ENCODE measurements at regions not wholly inside any gene's neighbourhood (a gene's known extent, or its start where the extent isn't known, plus 50 kb on each side); places are given as distances from the start of the nearest gene placed in this dataset.
"Not testable (repeated sequence)": the region's sequence is repeated elsewhere in the genome, so short reads cannot be mapped to it uniquely, and the experiment has no call there.

DNA sequence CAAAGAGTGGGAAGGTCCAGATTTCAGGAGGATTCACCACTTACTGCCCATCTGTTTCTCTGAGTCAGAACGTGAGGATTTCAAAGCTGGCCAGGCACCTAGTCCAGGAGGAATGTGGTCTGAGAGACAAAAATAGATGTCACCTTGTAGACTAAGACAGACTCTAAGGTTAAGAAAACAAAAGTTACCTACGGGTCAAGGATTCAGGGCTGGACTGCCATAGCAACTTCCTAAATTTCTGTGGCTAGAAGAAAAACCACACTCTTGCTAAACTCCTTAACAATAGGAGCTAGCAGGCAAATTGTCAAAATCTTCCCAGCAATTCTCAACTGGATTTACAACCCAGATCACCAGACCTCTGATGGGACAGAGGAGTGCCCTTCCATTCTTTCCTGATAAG, 250.4 kb upstream of the NOTCH2NLA start:
- POLR2A ChIA-PET; H3K4me3 Mint-ChIP-seq; H3K36me3 Mint-ChIP-seq; H3K9me3 Mint-ChIP-seq; DNase-seq; H3K27me3 Mint-ChIP-seq; ATAC-seq (ENCODE audit: low read depth); H3K4me1 Mint-ChIP-seq; H3K27ac Mint-ChIP-seq: not testable (repeated sequence)

DNA sequence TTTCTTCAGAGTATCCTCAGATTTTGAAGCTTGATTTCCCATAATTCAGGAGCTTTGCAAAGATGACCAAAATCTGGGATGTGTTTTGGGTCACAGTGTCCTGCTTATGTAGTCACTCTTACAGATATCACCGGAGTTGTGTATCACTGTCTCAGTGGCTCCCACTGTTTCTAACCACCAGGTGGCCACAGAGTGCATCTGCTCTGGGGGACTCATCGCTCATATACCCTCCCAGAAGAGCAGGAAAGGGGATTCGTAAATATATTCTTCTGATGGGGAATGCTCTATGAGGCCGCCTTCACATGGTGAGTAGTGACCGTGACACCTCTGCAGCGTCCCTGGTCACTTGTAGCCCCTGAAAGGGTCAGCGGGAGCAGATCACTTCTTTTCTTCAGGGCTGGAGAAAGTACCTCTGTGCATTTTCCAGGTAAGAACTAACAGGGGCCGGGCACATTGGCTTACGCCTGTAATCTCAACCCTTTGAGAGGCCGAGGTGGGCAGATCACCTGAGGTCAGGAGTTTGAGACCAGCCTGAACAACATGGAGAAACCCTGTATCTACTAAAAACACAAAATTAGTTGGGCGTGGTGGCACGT, 249.4 kb upstream of the NOTCH2NLA start:
- H3K27ac Mint-ChIP-seq; H3K27me3 Mint-ChIP-seq; DNase-seq; ATAC-seq (ENCODE audit: low read depth); H3K4me1 Mint-ChIP-seq; H3K9me3 Mint-ChIP-seq; H3K4me3 Mint-ChIP-seq; POLR2A ChIA-PET; H3K36me3 Mint-ChIP-seq: not testable (repeated sequence)

DNA sequence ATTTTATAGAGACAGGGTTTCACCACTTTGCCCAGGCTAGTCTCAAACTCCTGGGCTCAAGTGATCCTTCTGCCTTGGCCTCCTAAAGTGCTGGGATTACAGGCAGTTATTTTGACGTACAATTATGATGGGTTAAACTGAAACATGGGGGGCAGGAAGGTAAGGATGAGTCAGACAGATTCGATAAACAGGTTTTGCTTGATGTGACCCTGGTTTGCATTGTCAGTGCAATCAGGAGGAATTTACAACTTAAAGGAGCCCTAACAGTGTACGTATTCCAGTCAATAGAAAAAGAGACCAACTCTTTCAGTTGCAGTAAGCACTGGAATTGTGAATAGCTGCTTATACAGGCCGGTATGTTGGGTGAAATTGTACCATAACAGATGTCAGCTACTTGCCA, 246.3 kb upstream of the NOTCH2NLA start:
- H3K27ac Mint-ChIP-seq; DNase-seq; H3K4me1 Mint-ChIP-seq; H3K9me3 Mint-ChIP-seq; H3K36me3 Mint-ChIP-seq; H3K4me3 Mint-ChIP-seq; H3K27me3 Mint-ChIP-seq; ATAC-seq (ENCODE audit: low read depth); POLR2A ChIA-PET: not testable (repeated sequence)

DNA sequence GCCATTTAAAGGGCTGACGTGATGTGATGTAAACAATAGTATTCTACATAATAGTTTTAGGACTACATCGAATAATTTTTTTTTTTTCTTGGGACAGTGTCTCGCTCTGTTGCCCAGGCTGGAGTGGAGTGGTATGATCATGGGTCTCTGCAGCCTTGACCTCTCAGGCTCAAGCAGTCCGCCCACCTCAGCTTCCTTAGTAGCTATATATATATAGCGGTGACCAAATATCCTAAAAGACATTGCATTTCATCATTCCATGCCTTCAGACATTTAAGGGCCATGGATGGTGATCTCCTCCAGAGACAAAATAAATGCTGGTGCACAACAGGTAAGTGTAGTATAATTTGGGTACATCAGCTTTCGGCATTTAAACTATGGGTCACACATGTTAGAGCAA, 245.4 kb upstream of the NOTCH2NLA start:
- H3K4me3 Mint-ChIP-seq; H3K27me3 Mint-ChIP-seq; DNase-seq; H3K36me3 Mint-ChIP-seq; H3K27ac Mint-ChIP-seq; H3K9me3 Mint-ChIP-seq; POLR2A ChIA-PET; ATAC-seq (ENCODE audit: low read depth); H3K4me1 Mint-ChIP-seq: not testable (repeated sequence)

DNA sequence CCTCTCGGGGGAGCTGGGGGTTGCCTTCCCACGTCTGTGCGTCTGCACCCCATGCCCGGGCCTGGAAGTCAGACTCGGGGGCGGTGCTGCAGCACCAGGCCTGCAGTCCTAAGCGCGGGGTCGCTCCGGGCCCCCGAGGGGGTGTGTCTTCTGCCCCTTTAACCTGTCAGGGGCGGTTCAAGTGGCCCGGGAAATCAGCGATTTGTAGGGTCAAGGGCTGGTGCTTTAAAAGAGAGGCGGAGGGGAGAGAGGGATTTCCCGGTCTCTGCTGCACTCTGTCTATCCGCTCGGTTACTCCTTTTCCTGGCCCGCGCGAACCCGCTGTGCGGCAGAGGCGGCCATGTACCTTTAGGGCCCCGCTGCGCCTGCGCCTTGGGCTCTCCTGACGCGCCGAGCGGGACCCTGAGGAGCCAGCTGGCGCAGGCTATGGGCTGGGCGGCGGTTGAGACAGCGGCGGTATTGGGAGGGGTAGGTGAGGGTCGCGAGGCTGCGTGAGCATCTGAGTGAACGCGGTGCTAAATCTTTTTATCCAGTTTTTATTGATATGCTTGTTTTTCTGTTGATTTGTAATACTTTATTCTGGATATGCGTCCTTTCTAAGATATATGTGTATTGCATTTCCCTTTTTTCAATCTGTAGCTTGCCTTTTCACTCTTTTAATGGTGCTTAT, 243.5 kb upstream of the NOTCH2NLA start:
- H3K27me3 Mint-ChIP-seq, POLR2A ChIA-PET, H3K36me3 Mint-ChIP-seq, H3K4me1 Mint-ChIP-seq, H3K9me3 Mint-ChIP-seq: not testable (repeated sequence)
- ATAC-seq (ENCODE audit: low read depth) = peak; percentile 100
- Mint-ChIP-seq H3K27ac (peak overlapping the region; percentile 91), H3K4me3 (peak overlapping the region; percentile 95)
- DNase-seq = peak; percentile 83

DNA sequence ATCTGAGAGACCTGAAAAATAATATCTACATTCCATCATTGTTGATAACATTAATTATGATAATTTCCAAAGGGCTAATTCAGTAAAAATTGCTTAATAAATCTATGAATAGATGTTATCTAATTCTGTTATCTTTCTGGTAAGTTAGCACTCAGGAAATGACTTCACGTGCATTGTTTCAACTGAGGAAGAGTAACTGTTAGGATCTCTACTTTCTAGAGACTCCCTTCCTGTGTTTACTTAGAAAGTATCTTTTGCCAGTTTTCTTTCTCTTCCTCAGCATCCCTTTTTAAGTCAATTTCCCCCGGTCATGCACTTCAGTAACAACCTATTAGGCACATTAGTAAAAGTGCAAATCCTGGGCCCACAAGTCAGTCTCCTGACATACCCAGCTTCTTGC, 231.1 kb upstream of the NOTCH2NLA start:
- H3K36me3 Mint-ChIP-seq; POLR2A ChIA-PET; H3K27ac Mint-ChIP-seq; H3K4me1 Mint-ChIP-seq; H3K27me3 Mint-ChIP-seq; ATAC-seq (ENCODE audit: low read depth); H3K9me3 Mint-ChIP-seq; H3K4me3 Mint-ChIP-seq; DNase-seq: not testable (repeated sequence)

DNA sequence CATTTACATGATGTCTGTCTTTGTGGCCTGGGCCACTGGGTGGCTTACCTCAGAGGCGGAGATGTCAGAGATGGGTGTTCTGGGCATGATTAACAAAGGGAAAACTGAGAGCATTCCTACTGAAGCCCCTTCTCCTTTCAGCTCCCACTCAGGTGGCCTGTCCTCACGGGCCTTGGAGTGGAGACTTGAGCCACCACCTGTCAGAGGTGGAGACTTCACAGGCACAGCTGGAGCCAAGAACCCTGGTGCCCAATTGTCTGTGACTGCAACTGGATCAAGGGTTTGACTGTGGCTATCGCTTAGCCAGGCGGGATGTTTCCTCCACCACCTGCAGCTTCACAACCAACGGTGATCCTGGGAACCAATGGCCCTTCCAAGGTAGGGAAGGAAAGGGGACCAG, 230.5 kb upstream of the NOTCH2NLA start:
- H3K9me3 Mint-ChIP-seq; ATAC-seq (ENCODE audit: low read depth); H3K27me3 Mint-ChIP-seq; H3K36me3 Mint-ChIP-seq; POLR2A ChIA-PET; H3K27ac Mint-ChIP-seq; H3K4me1 Mint-ChIP-seq: not testable (repeated sequence)
- H3K4me3 Mint-ChIP-seq = peak overlapping the region; percentile 16
- DNase-seq = peak; percentile 42

DNA sequence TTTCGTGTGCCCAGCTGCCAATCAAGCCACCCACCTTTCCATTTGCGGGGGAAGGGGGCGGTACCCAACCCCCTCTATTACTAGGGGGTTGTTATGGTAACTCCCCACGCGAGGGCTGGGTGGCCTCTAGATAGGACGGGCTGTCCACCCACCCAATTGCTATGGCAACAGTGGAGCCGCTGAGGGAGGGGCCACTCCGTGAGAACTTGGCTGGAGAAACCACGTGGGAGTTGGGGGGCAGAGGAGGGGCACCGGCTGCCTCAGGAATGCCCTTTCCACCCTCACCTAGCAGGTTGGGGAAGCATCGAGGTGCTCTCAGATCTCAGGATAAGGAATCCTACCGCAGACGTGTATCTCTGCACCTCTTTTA, 220.0 kb upstream of the NOTCH2NLA start:
- POLR2A ChIA-PET; H3K4me1 Mint-ChIP-seq; H3K36me3 Mint-ChIP-seq; H3K27ac Mint-ChIP-seq; H3K4me3 Mint-ChIP-seq; H3K27me3 Mint-ChIP-seq; ATAC-seq (ENCODE audit: low read depth); H3K9me3 Mint-ChIP-seq; DNase-seq: not testable (repeated sequence)

DNA sequence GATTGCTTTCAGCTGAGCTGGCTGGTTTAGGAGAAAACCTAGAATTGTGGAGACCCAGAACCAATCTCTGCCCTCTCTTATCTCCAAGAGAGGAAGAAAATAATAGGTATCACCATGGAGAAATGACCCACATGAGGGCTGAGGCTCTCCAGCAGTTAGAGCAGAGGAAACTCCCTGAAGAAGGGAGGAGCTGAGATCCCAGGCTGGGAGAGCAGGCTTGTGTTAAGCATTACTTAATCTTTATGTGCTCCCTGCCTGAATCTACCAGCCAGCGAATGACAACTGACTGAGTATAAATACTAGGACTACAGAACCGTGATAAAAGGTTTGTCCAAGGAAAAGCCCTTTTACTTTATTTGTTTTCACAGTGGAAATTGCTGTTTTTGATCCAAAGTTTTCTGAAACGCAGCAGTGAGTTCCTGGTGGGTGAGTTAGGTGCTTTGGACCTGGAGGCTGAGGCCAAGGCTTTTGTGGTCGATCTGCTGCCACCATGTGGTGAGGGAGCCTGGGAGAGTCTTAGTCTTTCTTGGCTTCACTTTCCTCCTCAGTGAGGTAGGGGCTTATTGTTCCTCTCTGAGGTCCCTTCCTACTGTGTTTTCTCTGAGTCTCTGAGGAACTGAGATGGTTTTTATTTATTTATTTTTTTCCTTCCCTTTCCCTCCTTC, 219.5 kb upstream of the NOTCH2NLA start:
- H3K27me3 Mint-ChIP-seq; H3K4me1 Mint-ChIP-seq; POLR2A ChIA-PET; H3K27ac Mint-ChIP-seq; H3K36me3 Mint-ChIP-seq; H3K4me3 Mint-ChIP-seq; ATAC-seq (ENCODE audit: low read depth); H3K9me3 Mint-ChIP-seq: not testable (repeated sequence)
- peak; percentile 59 for DNase-seq

DNA sequence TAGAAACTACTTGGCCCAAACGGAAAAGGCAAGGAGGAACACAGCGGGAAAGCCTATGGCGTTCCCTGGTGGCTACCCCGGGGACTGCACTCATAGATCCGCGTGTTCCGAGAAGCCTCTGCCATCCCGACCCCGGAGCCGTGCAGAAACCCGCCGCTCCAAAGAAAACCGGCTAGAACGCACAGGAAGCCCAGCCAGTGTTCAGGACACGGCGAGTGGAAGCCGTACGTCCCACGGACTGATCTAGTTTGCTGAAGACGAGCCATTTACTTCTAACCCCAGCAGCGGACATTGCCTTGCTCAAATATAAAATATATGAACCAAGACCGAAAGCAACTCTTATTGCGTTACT, 215.0 kb upstream of the NOTCH2NLA start:
- ATAC-seq (ENCODE audit: low read depth); H3K36me3 Mint-ChIP-seq; POLR2A ChIA-PET; H3K9me3 Mint-ChIP-seq; H3K27me3 Mint-ChIP-seq; H3K4me1 Mint-ChIP-seq; H3K27ac Mint-ChIP-seq: not testable (repeated sequence)
- peak; percentile 68 for DNase-seq
- H3K4me3 Mint-ChIP-seq = peak overlapping the region; percentile 84

DNA sequence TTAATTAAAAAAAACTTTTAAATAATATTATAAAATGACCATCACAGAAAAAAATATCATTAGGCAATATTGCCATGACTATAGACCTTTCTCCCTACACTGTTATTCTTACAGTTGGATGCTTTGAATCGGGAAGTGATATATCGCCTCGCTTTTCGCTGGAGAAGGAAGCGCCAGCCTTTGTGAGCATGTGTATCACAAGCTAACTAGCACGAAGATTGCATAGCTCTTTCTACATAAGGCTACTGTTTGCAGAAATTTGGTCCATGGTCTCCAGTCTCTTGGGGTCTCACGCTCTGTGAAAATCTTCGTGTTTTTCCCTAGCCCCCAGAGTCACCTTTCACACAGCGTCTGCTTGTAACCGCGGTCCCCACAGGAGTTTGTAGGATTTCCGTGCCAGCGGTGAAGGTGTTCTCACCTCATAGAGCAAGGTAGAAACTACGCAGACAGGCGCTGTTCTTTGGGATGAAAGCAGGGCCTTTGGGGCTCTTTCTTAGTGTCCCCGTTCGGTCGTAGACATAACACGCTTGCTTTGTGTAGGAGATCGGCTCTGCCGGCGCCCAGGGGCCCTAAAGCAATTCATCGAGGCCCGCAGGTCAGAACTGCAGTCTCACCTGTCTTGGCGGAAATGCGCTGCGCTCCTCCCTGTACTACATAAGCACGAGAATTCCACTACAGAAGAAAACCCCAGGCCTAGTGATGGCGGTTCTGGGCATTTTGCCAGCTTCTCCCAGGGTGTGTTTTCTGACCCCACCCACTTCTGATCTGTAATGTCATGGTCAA, 214.5 kb upstream of the NOTCH2NLA start:
- ATAC-seq (ENCODE audit: low read depth) (peak; percentile 42), DNase-seq (peak; percentile 38)
- POLR2A ChIA-PET, H3K27ac Mint-ChIP-seq, H3K4me1 Mint-ChIP-seq, H3K9me3 Mint-ChIP-seq, H3K4me3 Mint-ChIP-seq, H3K27me3 Mint-ChIP-seq, H3K36me3 Mint-ChIP-seq: not testable (repeated sequence)

DNA sequence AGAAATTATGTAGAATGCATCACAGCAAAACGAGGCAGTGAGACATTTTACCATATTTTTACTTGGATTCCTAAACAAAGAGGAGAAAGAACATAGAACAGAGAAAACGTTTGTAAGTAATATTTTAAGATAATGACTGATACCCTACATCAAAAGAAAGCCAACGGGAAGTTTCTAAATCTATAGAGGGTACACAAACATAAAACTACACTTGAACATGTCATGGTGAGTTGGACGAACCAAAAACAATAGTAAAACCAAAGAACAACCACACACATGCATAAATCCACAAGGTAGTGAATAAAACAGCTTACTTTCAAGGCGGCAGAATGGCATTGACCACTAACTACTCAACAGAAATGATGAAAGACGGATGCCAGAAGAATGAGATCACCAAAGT, 209.7 kb upstream of the NOTCH2NLA start:
- H3K4me1 Mint-ChIP-seq; H3K36me3 Mint-ChIP-seq; POLR2A ChIA-PET; H3K27ac Mint-ChIP-seq; H3K9me3 Mint-ChIP-seq; H3K27me3 Mint-ChIP-seq; H3K4me3 Mint-ChIP-seq; ATAC-seq (ENCODE audit: low read depth); DNase-seq: not testable (repeated sequence)

DNA sequence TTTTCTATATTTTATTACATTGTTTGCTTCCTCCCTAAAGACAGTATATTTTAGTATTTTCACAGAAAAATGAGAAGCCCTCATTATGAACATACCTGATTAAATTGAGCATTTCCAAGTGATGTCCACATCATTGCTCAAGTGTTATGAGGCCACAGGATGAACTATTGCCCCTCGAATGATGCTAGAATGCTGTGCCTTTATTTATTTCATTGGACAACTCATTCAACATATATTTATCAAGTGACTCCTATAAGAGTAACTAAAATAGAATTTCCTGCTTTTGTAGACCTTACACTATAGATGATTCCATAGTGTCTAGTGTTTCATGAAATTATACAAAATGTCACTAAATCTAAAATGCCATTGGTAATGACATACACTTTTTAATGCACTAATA, 187.8 kb upstream of the NOTCH2NLA start:
- H3K9me3 Mint-ChIP-seq; H3K36me3 Mint-ChIP-seq; ATAC-seq (ENCODE audit: low read depth); H3K27ac Mint-ChIP-seq; H3K27me3 Mint-ChIP-seq; H3K4me1 Mint-ChIP-seq; DNase-seq; H3K4me3 Mint-ChIP-seq; POLR2A ChIA-PET: not testable (repeated sequence)

DNA sequence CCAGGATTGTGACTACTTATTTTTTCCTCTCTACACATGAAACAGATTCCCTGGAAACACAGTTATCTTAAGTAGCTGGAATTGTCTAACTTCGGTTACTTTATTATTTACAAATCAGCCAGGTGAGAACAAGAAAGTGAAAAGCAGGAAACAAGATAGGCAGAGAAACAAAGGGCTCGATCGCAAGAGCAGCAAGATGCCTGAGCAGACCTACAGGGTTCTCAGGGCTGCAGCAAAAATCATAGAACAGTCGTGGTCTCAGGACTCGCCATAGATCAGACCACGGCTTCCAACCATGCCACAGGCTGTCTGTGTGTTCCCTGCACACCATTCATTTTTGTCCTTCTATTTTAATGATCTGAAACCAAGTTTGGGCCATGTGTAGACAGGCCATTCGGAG, 186.2 kb upstream of the NOTCH2NLA start:
- DNase-seq; H3K4me1 Mint-ChIP-seq; ATAC-seq (ENCODE audit: low read depth); POLR2A ChIA-PET; H3K36me3 Mint-ChIP-seq; H3K9me3 Mint-ChIP-seq; H3K27me3 Mint-ChIP-seq: not testable (repeated sequence)
- Mint-ChIP-seq H3K4me3 (peak overlapping the region; percentile 50), H3K27ac (peak overlapping the region; percentile 56)
